ENCODE measurements at regions not wholly inside any gene's neighbourhood (a gene's known extent, or its start where the extent isn't known, plus 50 kb on each side); places are given as distances from the start of the nearest gene placed in this dataset.

DNA sequence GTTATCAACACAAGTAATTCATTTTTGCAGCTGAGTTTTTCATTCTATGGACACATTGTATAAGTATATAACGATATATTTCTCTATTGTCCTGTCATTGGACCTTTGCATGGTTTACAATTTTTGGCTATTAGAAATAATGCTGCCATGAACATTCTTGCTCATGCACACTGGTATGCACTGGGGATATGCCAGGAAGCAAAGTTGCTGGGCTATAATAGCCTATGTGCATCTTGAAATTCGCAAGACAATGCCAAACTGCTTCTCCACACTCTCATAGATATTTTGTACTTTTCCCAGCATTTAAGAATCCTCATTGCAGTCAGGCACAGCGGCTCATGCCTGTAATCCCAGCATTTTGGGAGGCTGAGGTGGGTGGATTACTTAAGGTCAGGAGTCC is 852.6 kb upstream of the ID2 start:
- TF ChIP-seq, protein P1, sequence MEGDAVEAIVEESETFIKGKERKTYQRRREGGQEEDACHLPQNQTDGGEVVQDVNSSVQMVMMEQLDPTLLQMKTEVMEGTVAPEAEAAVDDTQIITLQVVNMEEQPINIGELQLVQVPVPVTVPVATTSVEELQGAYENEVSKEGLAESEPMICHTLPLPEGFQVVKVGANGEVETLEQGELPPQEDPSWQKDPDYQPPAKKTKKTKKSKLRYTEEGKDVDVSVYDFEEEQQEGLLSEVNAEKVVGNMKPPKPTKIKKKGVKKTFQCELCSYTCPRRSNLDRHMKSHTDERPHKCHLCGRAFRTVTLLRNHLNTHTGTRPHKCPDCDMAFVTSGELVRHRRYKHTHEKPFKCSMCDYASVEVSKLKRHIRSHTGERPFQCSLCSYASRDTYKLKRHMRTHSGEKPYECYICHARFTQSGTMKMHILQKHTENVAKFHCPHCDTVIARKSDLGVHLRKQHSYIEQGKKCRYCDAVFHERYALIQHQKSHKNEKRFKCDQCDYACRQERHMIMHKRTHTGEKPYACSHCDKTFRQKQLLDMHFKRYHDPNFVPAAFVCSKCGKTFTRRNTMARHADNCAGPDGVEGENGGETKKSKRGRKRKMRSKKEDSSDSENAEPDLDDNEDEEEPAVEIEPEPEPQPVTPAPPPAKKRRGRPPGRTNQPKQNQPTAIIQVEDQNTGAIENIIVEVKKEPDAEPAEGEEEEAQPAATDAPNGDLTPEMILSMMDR (conservative IDR thresholded peaks at IDR 0.05; ENCODE audit: low read length), result no peak
- TF ChIP-seq EZH2phosphoT487 (IDR thresholded peaks at IDR 0.05; ENCODE audit: borderline replicate concordance), result no peak

Measured in Loucy (cell line).